Spleen (tissue), 7 donors: ENCODE measurements at regions not wholly inside any gene's neighbourhood (a gene's known extent, or its start where the extent isn't known, plus 50 kb on each side); places are given as distances from the start of the nearest gene placed in this dataset.

Experiments
- CTCF ChIP-seq, 11 experiments: fragments of 200-600 bp in 7 of 11; fragments of 450-650 bp in 4 of 11; sonication (generic) in 4 of 11; IDR thresholded peaks in 8 of 11; conservative IDR thresholded peaks in 3 of 11; 1 replicate in 7 of 11; 2 replicates in 4 of 11; pipeline versions ENCODE4 v1.4.0 to v1.8.0; 2016 to 2021; ENCODE audit warnings: antibody characterized with exemption in 11 of 11, inconsistent platforms in 4 of 11, mild to moderate bottlenecking in 1 of 11
- POLR2AphosphoS5 ChIP-seq, 3 donors: sonication (generic); formaldehyde crosslinking; IDR thresholded peaks; one replicate each; pipeline ENCODE4 v1.5.1; 2017; ENCODE audit warnings: antibody characterized with exemption in 3 of 3
- donor health status: DM: no; HTN: no; CAD: no; lungs with moderate emphysema.
- donor health status: DM: no; HTN: no; CAD: no.
- donor health status: DM: no; HTN: no; CAD: no.

- TF ChIP-seq CTCF (IDR thresholded peaks at IDR 0.05 in 8 of 11, conservative IDR thresholded peaks at IDR 0.05 in 3 of 11) (no peak), POLR2AphosphoS5 (IDR thresholded peaks at IDR 0.05) (no peak)
These were observed 339.7 kb upstream of the CLINT1 start for GRCh38 chr5:158198636-158199035.
